ENCODE measurements at regions not wholly inside any gene's neighbourhood (a gene's known extent, or its start where the extent isn't known, plus 50 kb on each side); places are given as distances from the start of the nearest gene placed in this dataset.

- TF ChIP-seq ZNF462 (CRISPR knock-in tag; IDR thresholded peaks at IDR 0.05): no peak
- no peak for TF ChIP-seq STAT1 (IDR thresholded peaks at IDR 0.05; ENCODE audit: unreplicated experiment)
- TF ChIP-seq REST (IDR thresholded peaks at IDR 0.05; ENCODE audit: unreplicated experiment): no peak
- TF ChIP-seq EZH2phosphoT487 (IDR thresholded peaks at IDR 0.05; ENCODE audit: unreplicated experiment): no peak
- TF ChIP-seq EZH2 (IDR thresholded peaks at IDR 0.05; ENCODE audit: low read depth, unreplicated experiment): no peak
- no peak for TF ChIP-seq CREB1 (CRISPR knock-in tag; IDR thresholded peaks at IDR 0.05; ENCODE audit: low read depth)
- no peak for TF ChIP-seq ETS1 (IDR thresholded peaks at IDR 0.05)
Observed at GRCh38 chr9:90057361-90057760, 452.5 kb downstream of the GADD45G start (continued).

Measured in GM23338 (cell line).